ENCODE measurements at regions not wholly inside any gene's neighbourhood (a gene's known extent, or its start where the extent isn't known, plus 50 kb on each side); places are given as distances from the start of the nearest gene placed in this dataset.
A peak's percentile ranks its signal among the peaks of the same experiment; 100 is the strongest.

DNA sequence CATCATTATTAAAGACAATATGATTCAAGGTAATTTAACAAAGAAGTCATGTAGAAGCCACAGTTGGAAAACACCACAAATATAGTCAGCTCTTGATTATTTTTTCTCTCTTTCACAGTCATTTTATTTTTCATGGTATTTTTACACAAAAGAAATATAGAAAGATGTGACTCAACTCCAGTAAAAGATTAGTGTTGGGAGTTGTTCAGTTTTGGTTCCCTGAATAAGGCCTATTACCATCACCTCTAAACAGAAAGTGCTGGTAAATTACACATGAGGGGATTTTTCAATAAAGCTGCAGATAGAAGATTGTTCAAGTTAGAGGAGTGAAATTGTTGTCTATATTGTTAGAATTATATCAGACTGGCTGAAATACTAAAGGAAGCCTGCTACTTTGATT, 107.0 kb downstream of the DDIT4L start:
- DNase-seq = no peak

GRCh38 chr4:100082852-100083251, 107.4 kb downstream of the DDIT4L start:
- DNase-seq = no peak

- DNase-seq = no peak
Measured at GRCh38 chr4:100081491-100081890, 108.8 kb downstream of the DDIT4L start.

DNA sequence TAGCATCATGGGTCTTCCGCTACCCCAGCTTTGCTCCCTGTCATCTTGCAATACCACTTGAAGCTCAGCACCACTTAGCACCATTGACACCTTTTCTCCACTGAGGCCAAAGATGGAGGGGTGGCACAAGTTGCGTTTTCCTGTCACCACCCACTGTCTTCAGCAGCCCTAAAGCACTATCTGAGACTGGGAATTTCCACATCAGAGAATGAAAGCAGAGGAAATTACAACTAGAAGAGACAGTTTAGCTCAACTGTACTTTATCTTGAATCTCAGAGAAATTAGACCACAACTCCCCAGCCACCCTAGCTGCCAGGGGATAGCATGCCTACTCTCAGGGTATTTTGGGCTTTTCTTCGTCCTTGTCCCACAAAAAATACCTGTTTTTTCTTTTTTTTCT, 111.0 kb downstream of the DDIT4L start:
- DNase-seq = no peak

DNA sequence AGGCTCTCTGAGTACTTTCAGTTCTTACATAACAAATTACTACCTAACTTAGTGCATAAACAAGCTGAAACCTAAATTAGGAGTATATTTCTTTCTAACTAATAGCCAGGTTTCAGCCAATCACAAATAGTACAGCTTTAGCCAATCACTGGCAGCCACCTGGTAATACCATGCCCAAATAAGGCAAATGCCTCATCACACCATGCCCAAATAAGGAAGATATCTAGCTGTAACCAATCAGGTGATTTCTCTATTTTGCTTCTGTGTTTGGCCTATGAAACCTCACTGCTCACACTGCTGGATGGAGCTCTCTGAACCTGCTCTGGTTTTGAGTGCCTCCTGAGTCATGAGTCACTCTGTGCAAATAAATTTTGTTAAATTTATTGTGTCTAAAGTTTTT, 113.5 kb downstream of the DDIT4L start:
- no peak for DNase-seq

GRCh38 chr4:100075486-100076270, 114.6 kb downstream of the DDIT4L start:
- no peak for DNase-seq

DNA sequence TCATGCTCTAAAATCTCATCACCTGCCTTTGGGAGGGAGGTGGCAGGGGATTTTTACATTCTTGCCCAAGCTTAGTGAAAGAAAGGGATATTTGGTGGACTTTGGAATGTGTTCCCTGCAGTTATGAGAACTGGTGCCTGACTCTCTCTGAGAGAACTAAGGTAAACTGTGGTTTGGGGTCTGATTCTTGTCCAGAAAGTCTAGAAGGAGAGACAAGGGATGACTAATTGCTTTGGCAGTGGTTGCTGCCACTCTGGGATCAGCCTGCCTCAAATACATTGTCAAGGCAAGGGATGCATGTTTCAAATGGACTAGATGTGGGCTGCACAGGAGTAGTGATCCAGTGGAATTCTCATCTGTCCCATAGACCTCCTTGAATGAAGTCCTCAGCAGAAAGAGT, 115.2 kb downstream of the DDIT4L start:
- DNase-seq = no peak

- no peak for DNase-seq
Measured at GRCh38 chr4:100071506-100071905, 118.8 kb downstream of the DDIT4L start.

- DNase-seq = no peak
Measured at GRCh38 chr4:100070868-100071267, 119.4 kb downstream of the DDIT4L start.

- DNase-seq = no peak
Measured at GRCh38 chr4:100069207-100069606, 119.1 kb upstream of the H2AZ1 start.

DNA sequence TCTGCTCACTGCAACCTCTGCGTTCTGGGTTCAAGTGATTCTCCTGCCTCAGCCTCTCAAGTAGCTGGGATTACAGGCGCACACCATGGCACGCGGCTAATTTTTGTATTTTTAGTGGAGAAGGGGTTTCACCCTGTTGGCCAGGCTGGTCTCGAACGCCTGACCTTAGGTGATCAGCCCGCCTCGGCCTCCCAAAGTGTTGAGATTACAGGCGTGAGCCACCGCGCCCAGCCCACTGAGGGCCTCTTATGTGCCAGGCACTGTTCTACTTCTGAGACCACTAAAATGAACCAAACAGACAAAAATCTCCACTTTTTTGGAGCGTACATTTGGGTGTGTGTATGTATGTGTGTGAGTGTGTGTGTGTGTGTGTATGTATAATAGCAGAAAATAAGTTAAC, 117.2 kb upstream of the H2AZ1 start:
- no peak for DNase-seq

DNA sequence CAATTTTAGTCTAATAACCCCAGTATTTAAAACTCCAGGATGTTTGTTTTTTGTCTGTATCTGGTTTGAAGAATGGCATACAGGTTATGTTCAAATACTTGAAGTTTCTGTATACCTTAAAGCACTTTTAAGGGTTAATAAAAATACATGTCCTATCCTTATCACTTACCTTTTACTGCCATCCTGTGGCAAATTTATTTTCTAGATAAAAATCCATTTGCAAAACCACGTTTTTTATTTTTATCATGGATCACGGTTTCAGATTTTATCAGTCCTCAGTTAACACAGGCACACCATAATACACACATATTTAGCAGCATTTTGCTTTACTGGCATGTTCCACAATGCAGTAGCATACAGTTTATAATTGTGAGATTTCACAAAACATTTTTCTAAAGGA, 113.3 kb upstream of the H2AZ1 start:
- no peak for DNase-seq

GRCh38 chr4:100062921-100063320, 112.8 kb upstream of the H2AZ1 start:
- DNase-seq = no peak

- DNase-seq = no peak
Measured at GRCh38 chr4:100061835-100062234, 111.8 kb upstream of the H2AZ1 start.

DNA sequence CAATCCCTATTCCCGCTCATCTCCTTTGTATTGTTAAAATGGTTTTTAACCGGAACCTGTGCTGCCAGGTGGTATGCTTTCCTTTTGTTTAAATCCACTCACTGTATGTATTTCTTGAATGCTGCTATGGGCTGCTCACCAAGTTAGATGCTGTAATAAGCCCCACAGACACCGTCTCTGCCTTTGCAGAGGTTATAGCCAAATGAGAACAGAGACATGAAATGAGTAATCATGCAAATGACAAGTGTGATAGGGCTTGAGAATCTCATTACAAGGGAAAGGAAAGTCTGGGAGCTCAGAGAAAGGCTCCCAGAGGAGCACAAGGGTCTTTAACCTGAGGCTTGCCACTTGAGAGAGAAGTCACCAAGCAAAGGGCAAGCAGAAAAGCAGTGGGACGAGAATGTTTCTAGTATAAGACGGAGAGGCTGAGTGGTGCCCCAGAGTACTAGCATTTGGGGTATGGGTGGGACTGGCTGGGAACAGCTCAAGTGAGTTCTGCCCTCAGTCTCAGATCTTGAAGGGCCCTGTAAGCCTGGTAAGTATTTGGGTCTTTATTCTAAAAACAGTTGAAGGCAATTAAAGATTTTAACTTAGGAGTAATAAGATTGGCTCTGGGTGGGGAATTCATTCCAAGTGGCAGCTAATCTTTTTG, 110.8 kb upstream of the H2AZ1 start:
- DNase-seq = no peak

DNA sequence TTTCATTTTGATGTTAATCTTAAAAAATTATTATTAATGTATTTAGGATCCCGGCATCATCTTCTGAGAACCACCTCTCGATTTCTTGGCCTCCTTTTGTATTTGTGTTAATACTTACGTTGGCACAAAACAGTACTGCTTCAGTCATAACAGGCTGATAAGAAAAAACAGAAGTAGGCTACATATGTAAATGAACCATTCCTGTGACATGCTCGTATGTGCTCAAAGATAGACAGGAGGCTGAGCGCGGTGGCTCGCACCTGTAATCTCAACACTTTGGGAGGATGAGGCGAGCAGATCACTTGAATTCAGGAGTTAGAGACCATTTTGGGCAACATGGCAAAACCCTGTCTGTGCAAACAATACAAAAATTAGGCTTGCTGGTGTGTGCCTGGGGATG, 109.4 kb upstream of the H2AZ1 start:
- no peak for DNase-seq

DNA sequence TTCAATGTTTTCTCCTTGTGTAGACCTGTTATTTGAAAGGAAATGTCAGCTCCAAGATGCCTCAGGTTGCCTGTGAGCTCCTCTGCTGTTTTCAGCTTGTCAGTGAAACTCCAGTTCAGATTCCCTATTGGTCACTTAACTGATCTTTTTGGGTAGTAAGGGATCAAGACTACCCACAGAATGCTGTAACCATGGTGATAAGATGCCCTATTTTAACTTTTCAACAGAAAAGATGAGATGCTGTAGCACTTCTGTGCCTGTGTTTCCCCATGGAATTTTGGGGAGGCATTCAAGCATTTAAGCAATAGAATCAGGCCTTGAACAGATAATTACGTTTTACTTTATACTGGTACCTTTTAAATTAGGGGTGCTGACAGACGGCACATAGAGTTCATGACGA, 106.6 kb upstream of the H2AZ1 start:
- DNase-seq = no peak

- no peak for DNase-seq
Measured at GRCh38 chr4:100054071-100054470, 104.0 kb upstream of the H2AZ1 start.

DNA sequence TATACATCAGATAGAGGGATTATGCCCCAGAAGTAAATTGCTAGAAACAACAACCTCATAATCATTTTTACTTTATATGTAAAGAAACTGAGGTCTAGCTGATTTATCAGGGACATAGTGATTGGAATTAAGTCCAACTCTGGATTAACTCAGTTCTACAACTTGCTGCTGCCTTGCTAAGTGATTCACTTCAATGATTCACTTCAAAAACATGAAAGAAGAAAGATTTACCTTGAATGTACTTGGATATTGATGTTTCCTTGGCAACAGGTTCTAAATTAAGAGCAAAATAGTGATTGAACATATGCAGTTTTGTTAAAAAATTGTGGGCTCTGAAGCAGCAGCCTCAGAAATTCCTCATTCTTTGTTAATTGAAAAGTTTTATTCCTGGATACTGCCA, 99.8 kb upstream of the H2AZ1 start:
- no peak for DNase-seq

- DNase-seq = no peak
Measured at GRCh38 chr4:100042711-100043110, 92.6 kb upstream of the H2AZ1 start.

DNA sequence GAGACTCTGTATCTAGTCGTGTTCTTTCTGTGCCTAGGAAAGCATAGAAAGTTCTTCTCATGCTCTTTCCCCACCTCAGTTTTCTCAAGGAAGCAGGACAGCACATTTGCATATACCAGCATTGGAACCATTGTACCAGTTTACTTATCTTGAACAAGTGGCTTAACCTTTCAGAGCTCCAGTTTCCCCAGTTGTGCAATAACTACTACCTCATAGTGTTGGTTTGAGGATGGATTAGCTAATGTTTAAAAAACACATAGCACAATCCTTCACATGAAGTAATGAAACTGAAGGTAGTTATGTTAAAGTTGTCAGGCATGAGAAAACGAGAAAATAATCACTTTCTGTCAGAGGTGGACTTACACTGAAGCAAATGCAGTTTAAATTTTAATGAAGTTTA, 92.2 kb upstream of the H2AZ1 start:
- DNase-seq = peak in 1 of 2 experiments; percentile 6

DNA sequence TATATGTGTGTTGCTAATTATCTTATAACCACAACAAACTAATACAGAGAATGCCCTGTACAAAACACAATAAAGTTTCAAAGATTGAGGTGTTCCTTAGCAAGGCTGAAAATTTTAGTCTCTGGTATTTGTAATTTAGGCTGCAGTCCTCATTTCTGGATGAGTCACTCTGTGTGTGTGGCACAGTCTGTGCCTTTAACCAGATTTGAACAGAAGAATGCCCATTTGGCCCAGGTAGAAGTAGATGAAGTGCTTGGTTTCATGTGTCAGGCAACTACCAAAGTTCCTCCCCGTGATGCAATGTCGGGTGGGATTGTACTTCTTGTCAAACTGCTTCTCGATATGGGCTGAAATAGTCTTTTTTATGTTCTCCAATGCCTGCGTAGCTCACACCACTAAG, 91.6 kb upstream of the H2AZ1 start:
- DNase-seq = no peak

DNA sequence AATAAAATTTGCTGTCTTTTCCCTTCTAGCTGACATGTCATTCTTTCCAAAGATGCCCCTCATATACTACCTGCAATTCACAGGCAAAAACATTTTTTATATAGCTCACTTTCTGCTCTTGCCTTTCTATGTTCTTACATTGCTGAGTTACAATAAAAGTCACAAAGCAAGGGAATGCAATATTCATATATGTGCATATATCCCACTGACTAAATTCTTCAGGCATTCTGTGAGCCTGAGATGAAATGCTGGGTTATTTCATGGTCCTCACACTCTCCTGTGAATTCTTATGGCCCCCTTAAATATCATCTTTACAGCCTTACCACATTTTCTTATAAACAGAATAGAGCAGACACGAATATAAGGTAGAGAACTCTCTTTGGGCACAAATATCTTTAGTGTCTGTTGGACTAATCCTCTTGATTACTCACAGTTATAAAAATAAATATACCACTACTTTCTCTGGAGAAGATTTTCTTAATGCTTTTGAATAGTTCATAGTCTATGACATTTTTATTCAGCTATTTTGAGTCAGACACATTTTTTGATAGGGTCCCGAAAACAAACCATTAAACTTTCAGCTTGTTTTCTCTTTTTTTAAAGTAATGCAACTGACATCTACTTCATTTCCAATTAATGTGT, 84.1 kb upstream of the H2AZ1 start:
- DNase-seq = no peak

GRCh38 chr4:100026066-100026465, 76.0 kb upstream of the H2AZ1 start:
- DNase-seq = no peak

Data from AML-193 (cell line).